WTC11 (cell line): ENCODE measurements at regions not wholly inside any gene's neighbourhood (a gene's known extent, or its start where the extent isn't known, plus 50 kb on each side); places are given as distances from the start of the nearest gene placed in this dataset.

Source experiments
- ATAC-seq: fragments of 200-7000 bp; cut with Tn5 transposase; 2 replicates; pipeline ENCODE4 v1.10.0; 2021; ENCODE audit warnings: mild to moderate bottlenecking, moderate library complexity
- CTCF ChIA-PET: fragments of 300-600 bp; sonication (Branson Sonifier 250); formaldehyde crosslinking; loops from one replicate; lab custom pipeline; 2021; ENCODE audit warnings: antibody characterized with exemption; lab: Charles Lee
- POLR2A ChIA-PET: fragments of 350-600 bp; sonication (Branson Sonifier 250); formaldehyde crosslinking; loops from one replicate; lab custom pipeline; 2021; ENCODE audit warnings: antibody characterized with exemption; lab: Charles Lee
- DNase-seq: peaks from one replicate; pipeline ENCODE4 v3.0.0; 2021; ENCODE audit warnings: low spot score
- H3K27ac Mint-ChIP-seq: 2 replicates; pipeline ENCODE4 v1.8.0; 2021; ENCODE audit warnings: mixed read lengths
- H3K27me3 Mint-ChIP-seq: 2 replicates; pipeline ENCODE4 v1.8.0; 2021; ENCODE audit warnings: low read depth, mild to moderate bottlenecking, moderate library complexity, mixed read lengths
- H3K36me3 Mint-ChIP-seq: 2 replicates; pipeline ENCODE4 v1.8.0; 2021; ENCODE audit warnings: mixed read lengths
- H3K4me1 Mint-ChIP-seq: 2 replicates; pipeline ENCODE4 v1.8.0; 2022; ENCODE audit warnings: mixed read lengths
- H3K4me3 Mint-ChIP-seq: 2 replicates; pipeline ENCODE4 v1.8.0; 2021; ENCODE audit warnings: mild to moderate bottlenecking, moderate library complexity, mixed read lengths
- H3K9me3 Mint-ChIP-seq: 2 replicates; pipeline ENCODE4 v1.8.0; 2021; ENCODE audit warnings: mixed read lengths
- ATF2 ChIP-seq: sonication (generic); formaldehyde crosslinking; IDR thresholded peaks from 2 replicates; pipeline ENCODE4 v1.8.1; 2022; ENCODE audit warnings: low read depth, missing genetic modification reagents, borderline replicate concordance
- ATF6 ChIP-seq: sonication (generic); formaldehyde crosslinking; IDR thresholded peaks from 2 replicates; pipeline ENCODE4 v1.8.1; 2023; ENCODE audit warnings: mild to moderate bottlenecking, missing genetic modification reagents
- CREB1 ChIP-seq: sonication (generic); formaldehyde crosslinking; IDR thresholded peaks from 2 replicates; pipeline ENCODE4 v1.8.0; 2023; ENCODE audit warnings: mild to moderate bottlenecking, missing genetic modification reagents
- EMX1 ChIP-seq: fragments of 250-450 bp; sonication (Bioruptor Pico); IDR thresholded peaks from 2 replicates; pipeline ENCODE4 v1.8.0; 2021; ENCODE audit warnings: mild to moderate bottlenecking
- FOXK1 ChIP-seq: sonication (generic); formaldehyde crosslinking; IDR thresholded peaks from 2 replicates; pipeline ENCODE4 v1.8.0; 2022; ENCODE audit warnings: mild to moderate bottlenecking, moderate library complexity, missing genetic modification reagents
- FOXP1 ChIP-seq: sonication (generic); formaldehyde crosslinking; IDR thresholded peaks from 2 replicates; pipeline ENCODE4 v1.8.0; 2022; ENCODE audit warnings: missing genetic modification reagents, mild to moderate bottlenecking, moderate library complexity, borderline replicate concordance
- IRF1 ChIP-seq: sonication (generic); formaldehyde crosslinking; IDR thresholded peaks from 2 replicates; pipeline ENCODE4 v1.8.0; 2023; ENCODE audit warnings: missing genetic modification reagents
- NFE2L1 ChIP-seq: sonication (generic); formaldehyde crosslinking; IDR thresholded peaks from 2 replicates; pipeline ENCODE4 v1.8.1; 2023; ENCODE audit warnings: missing genetic modification reagents
- PREB ChIP-seq: sonication (generic); formaldehyde crosslinking; IDR thresholded peaks from 2 replicates; pipeline ENCODE4 v1.8.1; 2022; ENCODE audit warnings: mild to moderate bottlenecking, missing genetic modification reagents, moderate library complexity, borderline replicate concordance
- SMAD4 ChIP-seq: sonication (generic); formaldehyde crosslinking; IDR thresholded peaks from 2 replicates; pipeline ENCODE4 v1.8.0; 2022; ENCODE audit warnings: mild to moderate bottlenecking, missing genetic modification reagents
- TCF7 ChIP-seq: sonication (generic); formaldehyde crosslinking; IDR thresholded peaks from 2 replicates; pipeline ENCODE4 v1.8.0; 2022; ENCODE audit warnings: mild to moderate bottlenecking, low read depth, missing genetic modification reagents, moderate library complexity
- USF2 ChIP-seq: sonication (generic); formaldehyde crosslinking; IDR thresholded peaks from 2 replicates; pipeline ENCODE4 v1.8.1; 2023; ENCODE audit warnings: mild to moderate bottlenecking, missing genetic modification reagents, moderate library complexity
- ZBTB21 ChIP-seq: sonication (generic); formaldehyde crosslinking; IDR thresholded peaks from 2 replicates; pipeline ENCODE4 v1.8.1; 2023; ENCODE audit warnings: mild to moderate bottlenecking, missing genetic modification reagents, borderline replicate concordance
- ZMAT4 ChIP-seq: fragments of 250-450 bp; sonication (Bioruptor Pico); IDR thresholded peaks from 2 replicates; pipeline ENCODE4 v1.9.0; 2021; ENCODE audit warnings: mild to moderate bottlenecking
- ZNF219 ChIP-seq: sonication (generic); formaldehyde crosslinking; IDR thresholded peaks from 2 replicates; pipeline ENCODE4 v1.8.0; 2023; ENCODE audit warnings: missing genetic modification reagents, mild to moderate bottlenecking, borderline replicate concordance
- ZNF423 ChIP-seq: fragments of 250-450 bp; sonication (Bioruptor Pico); IDR thresholded peaks from 2 replicates; pipeline ENCODE4 v2.1.2; 2022; ENCODE audit warnings: mild to moderate bottlenecking, moderate library complexity
- TF ChIP-seq, protein P1 (sequence below): fragments of 250-450 bp; sonication (Bioruptor Pico); IDR thresholded peaks from 2 replicates; pipeline ENCODE4 v1.9.0; 2021; ENCODE audit warnings: mild to moderate bottlenecking, borderline replicate concordance
- TF ChIP-seq, protein P2 (sequence below): sonication (generic); formaldehyde crosslinking; IDR thresholded peaks from 2 replicates; pipeline ENCODE4 v1.8.0; 2022; ENCODE audit warnings: mild to moderate bottlenecking, missing genetic modification reagents

GRCh38 chr3:76152028-76152427 lies 366.7 kb upstream of the ZNF717 start:
- ChIA-PET CTCF (no interaction called here), POLR2A (no interaction called here)
- DNase-seq (no peak), ATAC-seq (no peak)
- H3K4me3 Mint-ChIP-seq, result no peak overlapping the region
- no peaks in the 10 kb centered on the region for H3K4me1 Mint-ChIP-seq
- no peak for TF ChIP-seq ATF6 (CRISPR knock-in tag)
- TF ChIP-seq, protein P1, sequence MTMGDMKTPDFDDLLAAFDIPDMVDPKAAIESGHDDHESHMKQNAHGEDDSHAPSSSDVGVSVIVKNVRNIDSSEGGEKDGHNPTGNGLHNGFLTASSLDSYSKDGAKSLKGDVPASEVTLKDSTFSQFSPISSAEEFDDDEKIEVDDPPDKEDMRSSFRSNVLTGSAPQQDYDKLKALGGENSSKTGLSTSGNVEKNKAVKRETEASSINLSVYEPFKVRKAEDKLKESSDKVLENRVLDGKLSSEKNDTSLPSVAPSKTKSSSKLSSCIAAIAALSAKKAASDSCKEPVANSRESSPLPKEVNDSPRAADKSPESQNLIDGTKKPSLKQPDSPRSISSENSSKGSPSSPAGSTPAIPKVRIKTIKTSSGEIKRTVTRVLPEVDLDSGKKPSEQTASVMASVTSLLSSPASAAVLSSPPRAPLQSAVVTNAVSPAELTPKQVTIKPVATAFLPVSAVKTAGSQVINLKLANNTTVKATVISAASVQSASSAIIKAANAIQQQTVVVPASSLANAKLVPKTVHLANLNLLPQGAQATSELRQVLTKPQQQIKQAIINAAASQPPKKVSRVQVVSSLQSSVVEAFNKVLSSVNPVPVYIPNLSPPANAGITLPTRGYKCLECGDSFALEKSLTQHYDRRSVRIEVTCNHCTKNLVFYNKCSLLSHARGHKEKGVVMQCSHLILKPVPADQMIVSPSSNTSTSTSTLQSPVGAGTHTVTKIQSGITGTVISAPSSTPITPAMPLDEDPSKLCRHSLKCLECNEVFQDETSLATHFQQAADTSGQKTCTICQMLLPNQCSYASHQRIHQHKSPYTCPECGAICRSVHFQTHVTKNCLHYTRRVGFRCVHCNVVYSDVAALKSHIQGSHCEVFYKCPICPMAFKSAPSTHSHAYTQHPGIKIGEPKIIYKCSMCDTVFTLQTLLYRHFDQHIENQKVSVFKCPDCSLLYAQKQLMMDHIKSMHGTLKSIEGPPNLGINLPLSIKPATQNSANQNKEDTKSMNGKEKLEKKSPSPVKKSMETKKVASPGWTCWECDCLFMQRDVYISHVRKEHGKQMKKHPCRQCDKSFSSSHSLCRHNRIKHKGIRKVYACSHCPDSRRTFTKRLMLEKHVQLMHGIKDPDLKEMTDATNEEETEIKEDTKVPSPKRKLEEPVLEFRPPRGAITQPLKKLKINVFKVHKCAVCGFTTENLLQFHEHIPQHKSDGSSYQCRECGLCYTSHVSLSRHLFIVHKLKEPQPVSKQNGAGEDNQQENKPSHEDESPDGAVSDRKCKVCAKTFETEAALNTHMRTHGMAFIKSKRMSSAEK (CRISPR knock-in tag), result no peak
- TF ChIP-seq ATF2 (CRISPR knock-in tag), result no peak
- TF ChIP-seq FOXK1, result no peak
- TF ChIP-seq TCF7 (CRISPR knock-in tag), result no peak
- TF ChIP-seq, protein P2, sequence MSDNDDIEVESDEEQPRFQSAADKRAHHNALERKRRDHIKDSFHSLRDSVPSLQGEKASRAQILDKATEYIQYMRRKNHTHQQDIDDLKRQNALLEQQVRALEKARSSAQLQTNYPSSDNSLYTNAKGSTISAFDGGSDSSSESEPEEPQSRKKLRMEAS (CRISPR knock-in tag), result no peak
- no peak for TF ChIP-seq EMX1
- no peak for TF ChIP-seq IRF1
- TF ChIP-seq ZMAT4 (CRISPR knock-in tag), result no peak
- no peak for TF ChIP-seq ZNF219 (CRISPR knock-in tag)
- no peak for TF ChIP-seq SMAD4 (CRISPR knock-in tag)
- no peak for TF ChIP-seq USF2 (CRISPR knock-in tag)
- no peak for TF ChIP-seq CREB1 (CRISPR knock-in tag)
- no peak for TF ChIP-seq PREB (CRISPR knock-in tag)
- TF ChIP-seq ZNF423 (CRISPR knock-in tag), result no peak
- no peak for TF ChIP-seq NFE2L1 (CRISPR knock-in tag)
- TF ChIP-seq ZBTB21, result no peak
- no peak for TF ChIP-seq FOXP1
- H3K27ac Mint-ChIP-seq, result no peak overlapping the region
- no peaks in the 10 kb centered on the region for H3K27me3 Mint-ChIP-seq
- peaks cover 5% of the 10 kb centered on the region; the same call in 1 of the 2 replicates for H3K9me3 Mint-ChIP-seq
- H3K36me3 Mint-ChIP-seq, result no peaks in the 10 kb centered on the region
